ENCODE measurements at regions not wholly inside any gene's neighbourhood (a gene's known extent, or its start where the extent isn't known, plus 50 kb on each side); places are given as distances from the start of the nearest gene placed in this dataset.

DNA sequence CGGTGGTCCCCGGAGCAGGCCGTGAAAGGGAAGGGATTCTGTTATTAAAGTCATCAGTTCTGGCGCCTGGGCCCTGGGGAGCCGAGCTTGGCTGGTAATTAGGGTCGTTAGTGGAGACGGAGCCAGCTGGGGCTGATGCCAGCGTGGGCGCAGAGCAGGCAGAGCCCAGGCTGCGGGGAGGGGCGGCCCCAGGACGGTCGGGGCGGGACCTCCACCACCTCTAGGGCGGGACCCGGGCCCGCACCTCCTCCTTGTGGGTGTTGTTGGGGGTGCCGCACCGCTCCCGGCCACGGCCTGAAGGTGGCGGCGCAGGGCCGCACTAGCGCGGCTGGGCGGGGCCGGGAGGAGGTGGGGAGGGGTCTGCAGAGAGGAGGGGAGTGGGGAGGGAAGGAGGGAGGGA, 470.6 kb downstream of the PTPRU start:
- TF ChIP-seq EZH2 (IDR thresholded peaks at IDR 0.05; ENCODE audit: low read length): no peak
- TF ChIP-seq, protein P1, sequence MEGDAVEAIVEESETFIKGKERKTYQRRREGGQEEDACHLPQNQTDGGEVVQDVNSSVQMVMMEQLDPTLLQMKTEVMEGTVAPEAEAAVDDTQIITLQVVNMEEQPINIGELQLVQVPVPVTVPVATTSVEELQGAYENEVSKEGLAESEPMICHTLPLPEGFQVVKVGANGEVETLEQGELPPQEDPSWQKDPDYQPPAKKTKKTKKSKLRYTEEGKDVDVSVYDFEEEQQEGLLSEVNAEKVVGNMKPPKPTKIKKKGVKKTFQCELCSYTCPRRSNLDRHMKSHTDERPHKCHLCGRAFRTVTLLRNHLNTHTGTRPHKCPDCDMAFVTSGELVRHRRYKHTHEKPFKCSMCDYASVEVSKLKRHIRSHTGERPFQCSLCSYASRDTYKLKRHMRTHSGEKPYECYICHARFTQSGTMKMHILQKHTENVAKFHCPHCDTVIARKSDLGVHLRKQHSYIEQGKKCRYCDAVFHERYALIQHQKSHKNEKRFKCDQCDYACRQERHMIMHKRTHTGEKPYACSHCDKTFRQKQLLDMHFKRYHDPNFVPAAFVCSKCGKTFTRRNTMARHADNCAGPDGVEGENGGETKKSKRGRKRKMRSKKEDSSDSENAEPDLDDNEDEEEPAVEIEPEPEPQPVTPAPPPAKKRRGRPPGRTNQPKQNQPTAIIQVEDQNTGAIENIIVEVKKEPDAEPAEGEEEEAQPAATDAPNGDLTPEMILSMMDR (optimal IDR thresholded peaks at IDR 0.05 in 1 of 3, IDR thresholded peaks at IDR 0.05 in 1 of 3, conservative IDR thresholded peaks at IDR 0.05 in 1 of 3; ENCODE audit: extremely low read depth in 1 of 3, insufficient read depth in 2 of 3, low read length in 3 of 3): peak; percentile 18 to 80 (median 76)

Data from keratinocyte (primary cell).